Left lung (tissue), 4 donors: ENCODE measurements at regions not wholly inside any gene's neighbourhood (a gene's known extent, or its start where the extent isn't known, plus 50 kb on each side); places are given as distances from the start of the nearest gene placed in this dataset.

Experiments
- ATAC-seq: fragments of 200-7000 bp; cut with Tn5 transposase; one replicate; pipeline ENCODE4 v1.9.1; 2020; ENCODE audit warnings: moderate library complexity
- DNase-seq, 4 donors: peaks; one replicate each; pipeline ENCODE4 v3.0.0-alpha.2; 2013 to 2020
- H3K27ac ChIP-seq, 2 donors: fragments of 200-600 bp; sonication (generic) in 1 of 2; one replicate each; pipeline versions ENCODE4 v1.5.0 to v1.8.0; 2020 to 2021
- H3K27me3 ChIP-seq, 2 donors: fragments of 200-600 bp; sonication (generic) in 1 of 2; one replicate each; pipeline versions ENCODE4 v1.5.0 to v1.8.0; 2020 to 2021
- H3K36me3 ChIP-seq, 2 donors: fragments of 200-600 bp; sonication (generic) in 1 of 2; one replicate each; pipeline versions ENCODE4 v1.5.0 to v1.8.0; 2020 to 2021
- H3K4me1 ChIP-seq, 2 donors: fragments of 200-600 bp; one replicate each; pipeline ENCODE4 v1.8.0; 2021
- H3K4me3 ChIP-seq, 2 donors: fragments of 200-600 bp; sonication (generic) in 1 of 2; one replicate each; pipeline versions ENCODE4 v1.5.0 to v1.8.0; 2020 to 2021; ENCODE audit warnings: mild to moderate bottlenecking in 1 of 2
- H3K9me3 ChIP-seq, 2 donors: fragments of 200-600 bp; sonication (generic) in 1 of 2; one replicate each; pipeline versions ENCODE4 v1.5.0 to v1.8.0; 2020 to 2021
- CTCF ChIP-seq, 2 donors: fragments of 200-600 bp; sonication (generic) in 1 of 2; IDR thresholded peaks; one replicate each; pipeline versions ENCODE4 v1.5.0 to v1.8.0; 2021; ENCODE audit warnings: antibody characterized with exemption in 2 of 2
- intact Hi-C, 2 donors: fragments of 100-400 bp; cut with DNase I; formaldehyde crosslinking; loops; one replicate each; pipeline versions ENCODE4 v1.11.2 to v1.14.2; 2022
- donor health status: DM: no; HTN: yes; CAD: no.
- donor health status: DM: no; HTN: no; CAD: no.

- TF ChIP-seq CTCF (IDR thresholded peaks at IDR 0.05), result no peak
- ATAC-seq, result no peak
- intact Hi-C loops, result no loop called here
- no peak for DNase-seq
- no peaks in the 10 kb centered on the region for H3K27me3 ChIP-seq
- H3K36me3 ChIP-seq, result no peaks in the 10 kb centered on the region
- no peaks in the 10 kb centered on the region for H3K4me1 ChIP-seq
- peaks cover under 1 to 2% of the 10 kb centered on the region in 2 donors for H3K9me3 ChIP-seq
- H3K27ac ChIP-seq, result no peak overlapping the region
- no peak overlapping the region for H3K4me3 ChIP-seq
These were observed 51.6 kb upstream of the LINC01488 start for GRCh38 chr11:69429716-69430491.

- Histone ChIP-seq H3K4me3 (no peak overlapping the region), H3K27ac (no peak overlapping the region), H3K4me1 (no peaks in the 10 kb centered on the region), H3K27me3 (no peaks in the 10 kb centered on the region), H3K36me3 (no peaks in the 10 kb centered on the region), H3K9me3 (no peaks in the 10 kb centered on the region)
- DNase-seq (no peak), ATAC-seq (no peak)
- TF ChIP-seq CTCF (IDR thresholded peaks at IDR 0.05), result no peak
- intact Hi-C loops, result no loop called here
These were observed 50.9 kb upstream of the LINC01488 start for GRCh38 chr11:69430566-69430965.

DNA sequence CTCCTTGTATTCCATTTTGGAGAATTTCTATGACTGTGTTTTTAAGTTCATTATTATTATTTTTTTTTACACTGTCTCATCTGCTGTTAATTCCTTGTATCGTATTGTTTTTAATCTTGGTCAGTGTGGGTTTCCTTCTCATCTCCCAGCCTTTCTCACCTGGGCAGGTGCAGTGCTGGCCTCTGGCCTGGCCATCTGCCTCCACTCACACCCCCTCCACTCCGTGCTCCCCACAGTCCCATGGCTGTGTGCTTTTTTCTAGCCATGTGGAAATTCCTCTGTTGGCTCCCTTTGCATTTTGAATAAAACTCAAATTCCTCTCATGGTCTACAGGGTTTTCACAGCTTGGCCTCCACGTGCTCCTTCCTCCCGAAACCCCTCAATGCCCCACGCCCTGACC is 50.3 kb upstream of the LINC01488 start:
- ATAC-seq (no peak), DNase-seq (no peak)
- Histone ChIP-seq H3K27ac (no peak overlapping the region), H3K36me3 (no peaks in the 10 kb centered on the region), H3K4me1 (no peaks in the 10 kb centered on the region), H3K4me3 (no peak overlapping the region), H3K9me3 (no peaks in the 10 kb centered on the region), H3K27me3 (no peaks in the 10 kb centered on the region)
- intact Hi-C loops, result no loop called here
- no peak for TF ChIP-seq CTCF (IDR thresholded peaks at IDR 0.05)
